GM21515 (cell line): ENCODE measurements at regions not wholly inside any gene's neighbourhood (a gene's known extent, or its start where the extent isn't known, plus 50 kb on each side); places are given as distances from the start of the nearest gene placed in this dataset.

Experiments
- ATAC-seq: cut with Tn5 transposase; IDR thresholded peaks from one replicate; pipeline ENCODE4 v1.9.1; 2021; ENCODE audit not compliant: unreplicated experiment

GRCh38 chr12:85733221-85733840 lies 102.9 kb downstream of the RASSF9 start:
- no peak for ATAC-seq

GRCh38 chr12:85733984-85734383 lies 102.2 kb downstream of the RASSF9 start:
- ATAC-seq: no peak

- no peak for ATAC-seq
These were observed 96.0 kb downstream of the RASSF9 start for GRCh38 chr12:85740186-85740585.

GRCh38 chr12:85741046-85741445 lies 95.2 kb downstream of the RASSF9 start:
- ATAC-seq: no peak

- no peak for ATAC-seq
These were observed 88.2 kb downstream of the RASSF9 start for GRCh38 chr12:85747941-85748495.
